ENCODE measurements at regions not wholly inside any gene's neighbourhood (a gene's known extent, or its start where the extent isn't known, plus 50 kb on each side); places are given as distances from the start of the nearest gene placed in this dataset.
A peak's percentile ranks its signal among the peaks of the same experiment; 100 is the strongest.
"Not testable (repeated sequence)": the region's sequence is repeated elsewhere in the genome, so short reads cannot be mapped to it uniquely, and the experiment has no call there.

GRCh38 chr17:33959098-33959497 is 296.0 kb upstream of the CCL2 start:
- DNase-seq = not testable (repeated sequence)

DNA sequence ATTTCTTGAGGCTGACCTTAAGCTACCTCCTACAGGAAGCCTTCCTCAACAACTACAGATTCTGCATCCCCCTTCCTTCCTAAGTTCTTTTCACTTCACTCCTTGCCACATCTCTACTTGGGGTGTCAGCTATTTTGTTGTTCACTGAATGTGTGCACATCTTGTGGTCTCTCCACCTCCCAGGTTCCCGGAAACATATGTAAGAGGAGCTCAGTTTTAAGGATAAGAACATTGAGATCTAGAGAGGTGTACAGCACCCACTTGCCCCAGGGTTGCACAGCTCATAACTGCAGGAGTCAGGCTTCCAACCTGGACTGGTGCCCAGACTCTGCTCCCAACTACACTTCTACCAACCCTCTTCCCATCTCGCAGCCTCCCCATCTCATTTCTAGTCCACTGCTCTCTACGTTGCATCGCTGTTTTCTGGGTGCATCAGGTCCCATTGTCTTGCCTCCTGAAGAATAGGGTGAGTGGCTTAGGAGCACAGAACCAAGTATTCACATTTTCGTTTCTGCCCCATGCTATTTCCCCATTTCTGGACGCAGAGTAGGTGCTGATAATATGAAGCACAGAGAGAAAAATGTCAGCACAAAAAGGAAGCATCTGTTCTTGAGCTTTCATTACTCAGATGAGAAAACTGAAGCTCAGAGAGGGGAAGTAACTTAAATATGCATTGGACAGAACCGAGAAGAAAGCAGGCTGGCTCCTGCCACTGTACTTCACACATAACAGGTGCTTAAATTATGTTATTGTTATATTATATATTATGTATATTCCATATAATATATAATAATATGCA is 292.0 kb upstream of the CCL2 start:
- no peak for DNase-seq

DNA sequence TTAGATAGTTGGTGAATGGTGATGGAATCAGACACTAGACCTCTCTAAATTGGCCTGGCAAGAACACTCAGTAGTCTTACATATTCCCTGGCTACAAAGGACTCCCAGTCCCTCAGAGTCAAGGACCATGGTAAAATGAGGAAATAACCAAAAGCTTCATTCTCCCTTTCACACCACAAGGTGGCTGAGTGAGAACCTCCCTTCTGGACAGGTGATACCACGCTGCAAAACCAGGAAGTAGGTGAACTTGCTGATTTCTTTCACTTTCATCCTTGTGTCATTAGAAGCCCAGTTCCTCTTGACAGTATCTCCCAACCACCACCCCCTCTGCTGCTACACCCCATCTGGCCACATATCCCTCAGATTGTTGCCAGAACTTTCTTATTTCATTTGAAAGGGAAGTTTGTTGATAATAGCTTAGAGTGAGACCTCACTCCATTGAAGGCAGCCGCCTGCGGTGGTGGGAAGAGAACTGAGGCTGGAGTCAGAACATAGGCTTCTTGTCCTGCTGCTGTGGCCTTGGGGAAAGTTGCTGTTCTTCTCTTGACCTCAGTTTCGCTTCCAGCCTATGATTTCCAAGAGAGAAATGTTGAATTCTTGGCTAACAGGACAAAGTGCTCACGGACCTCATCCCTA is 290.6 kb upstream of the CCL2 start:
- DNase-seq = no peak

- no peak for DNase-seq
Observed at GRCh38 chr17:33966410-33967059, 288.6 kb upstream of the CCL2 start.

- DNase-seq = no peak
Observed at GRCh38 chr17:33967608-33968349, 287.3 kb upstream of the CCL2 start.

DNA sequence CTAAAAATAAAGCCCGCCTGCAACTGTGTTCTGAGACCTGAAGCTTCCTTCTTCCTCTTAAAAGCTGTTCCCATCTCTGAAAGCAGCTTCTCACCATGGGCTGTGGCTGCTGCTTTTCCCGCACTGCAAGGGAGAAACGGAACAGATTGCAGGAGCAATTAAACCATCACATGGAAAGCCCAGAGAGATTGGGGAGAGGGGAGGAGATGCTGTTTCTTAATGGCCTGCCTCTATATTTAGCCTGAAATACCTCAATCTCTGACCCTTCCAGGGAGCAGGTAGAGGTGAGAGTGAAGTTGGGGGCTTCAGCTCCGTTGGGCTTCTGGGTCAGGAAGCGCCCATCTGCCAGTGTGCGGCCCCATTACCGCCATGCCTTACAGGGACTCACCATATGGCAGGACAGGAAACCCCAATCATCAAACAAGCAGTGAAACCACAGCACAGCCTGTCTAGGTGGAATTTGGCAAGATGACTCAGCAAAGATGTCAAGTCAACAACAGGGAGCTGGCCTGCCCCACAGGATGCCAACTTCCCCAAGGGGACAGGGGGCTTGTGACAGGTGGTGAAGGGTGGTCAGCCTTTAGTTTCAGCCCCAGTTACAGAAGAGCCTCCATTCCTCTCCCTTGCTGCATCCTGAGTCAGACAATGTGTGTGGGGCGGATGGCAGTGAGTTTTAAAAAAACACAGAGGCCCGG is 286.6 kb upstream of the CCL2 start:
- DNase-seq = peak; percentile 20

DNA sequence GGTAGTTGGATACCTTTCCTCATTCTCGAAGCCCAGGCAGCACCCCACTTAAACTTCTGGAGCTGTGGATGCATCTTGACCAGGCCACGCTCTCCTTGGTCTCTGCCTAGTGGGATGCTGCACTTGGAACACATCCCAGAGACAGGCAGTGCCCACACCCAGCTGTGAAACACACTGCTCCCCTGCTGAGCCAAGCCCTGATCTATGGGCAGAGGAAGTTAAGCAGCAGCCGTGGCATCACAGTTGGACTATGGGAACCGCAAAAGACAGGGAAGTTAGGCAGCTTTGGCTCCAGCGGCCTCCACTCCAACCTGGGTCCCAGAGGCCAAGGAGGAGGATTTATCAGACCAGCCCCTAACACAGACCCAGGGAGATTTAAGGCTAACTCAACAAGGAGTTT is 284.8 kb upstream of the CCL2 start:
- DNase-seq = no peak

GRCh38 chr17:33972763-33973162 is 282.3 kb upstream of the CCL2 start:
- DNase-seq = no peak

GRCh38 chr17:33973491-33973890 is 281.6 kb upstream of the CCL2 start:
- DNase-seq = no peak

DNA sequence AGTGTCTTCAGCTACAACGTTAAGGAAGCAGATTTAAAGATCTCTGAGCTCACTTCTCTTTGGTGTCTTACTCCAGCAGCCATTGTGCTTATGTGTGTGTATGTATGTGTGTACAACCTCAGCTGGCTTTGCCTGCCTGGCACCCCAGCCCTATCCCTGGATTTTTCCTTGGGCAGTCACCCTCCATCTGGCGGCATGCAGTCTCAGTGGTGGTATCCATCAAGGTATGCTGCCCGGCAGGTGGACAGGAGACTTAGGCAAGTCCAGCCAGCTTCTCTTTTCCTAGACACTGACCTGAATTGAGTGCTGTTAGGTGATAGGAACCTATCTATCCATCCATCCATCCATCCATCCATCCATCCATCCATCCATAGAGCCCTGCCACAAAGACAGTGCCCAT is 280.8 kb upstream of the CCL2 start:
- no peak for DNase-seq

DNA sequence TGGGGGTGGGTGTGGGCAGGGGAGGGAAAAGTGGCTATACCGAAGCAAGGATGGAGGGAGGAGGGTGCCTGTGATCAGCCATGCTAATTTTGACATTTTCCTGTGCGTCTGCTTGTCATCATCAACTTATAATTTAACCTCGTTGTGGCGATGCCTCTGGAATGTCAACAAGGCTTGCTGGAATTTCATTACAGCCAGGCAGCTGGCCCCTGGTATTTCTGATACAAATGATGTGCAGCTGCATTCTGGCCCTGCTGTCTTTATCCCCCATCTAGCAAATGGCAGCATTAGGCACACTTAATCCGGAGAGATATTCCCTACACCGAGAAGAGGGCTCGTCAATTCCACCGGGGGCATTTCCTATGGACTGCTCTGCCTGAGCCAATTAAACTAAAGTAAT is 278.3 kb upstream of the CCL2 start:
- no peak for DNase-seq

DNA sequence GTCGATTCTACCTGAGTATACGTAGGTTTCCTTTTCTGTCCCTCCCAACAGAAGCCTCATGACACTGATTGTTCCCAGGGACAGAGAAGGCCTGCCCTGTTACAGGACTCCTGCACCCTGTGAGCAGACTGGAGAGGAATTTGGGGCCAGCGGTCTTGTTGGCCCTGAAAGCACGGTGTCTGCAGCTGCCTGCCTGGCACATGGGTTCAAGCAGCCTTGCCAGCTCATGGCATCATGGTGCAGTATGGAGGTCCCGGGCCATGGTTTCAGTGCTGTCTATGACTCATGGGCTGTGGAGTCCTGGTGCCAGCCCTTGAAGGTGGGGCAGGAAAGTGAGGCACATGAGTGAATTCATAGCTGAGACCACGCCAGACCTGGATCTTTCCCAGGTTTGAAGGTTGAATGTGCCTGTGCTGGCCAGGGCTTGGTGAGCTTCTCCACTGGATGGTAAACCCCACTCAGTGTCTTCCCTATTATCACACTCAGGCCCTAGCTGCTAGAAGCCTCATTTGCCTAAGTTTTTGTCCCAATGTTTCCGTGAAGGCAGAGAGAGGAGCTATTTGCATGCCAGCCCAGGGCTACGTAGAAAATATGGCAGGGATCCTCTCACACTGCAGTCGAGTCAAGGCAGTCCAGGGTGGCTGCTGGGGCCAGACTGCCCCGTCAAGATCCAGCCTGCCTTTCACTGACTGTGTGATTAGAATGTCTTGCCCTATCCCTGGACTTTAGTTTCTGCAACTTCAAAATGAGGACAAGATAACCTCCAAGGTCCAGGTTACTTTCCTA is 277.2 kb upstream of the CCL2 start:
- no peak for DNase-seq

DNA sequence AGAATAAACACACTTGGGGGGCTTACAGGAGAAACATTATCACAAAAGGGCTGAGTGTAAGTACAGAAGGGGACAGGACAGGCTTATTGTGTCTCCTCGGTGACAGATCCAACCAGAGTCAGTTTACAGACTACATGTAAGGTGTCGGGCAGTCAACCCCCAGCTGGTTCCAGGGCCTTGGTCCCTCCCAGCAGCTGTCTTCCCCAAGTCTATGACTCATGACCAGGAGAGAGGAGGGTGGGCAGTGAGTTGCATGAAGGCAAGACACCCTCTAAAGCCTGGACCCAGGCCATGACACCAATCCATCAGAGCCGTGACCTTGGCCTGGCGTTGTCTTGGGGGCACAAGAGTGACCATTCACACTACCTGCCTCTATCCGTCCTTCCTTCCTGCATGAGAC is 276.2 kb upstream of the CCL2 start:
- no peak for DNase-seq

DNA sequence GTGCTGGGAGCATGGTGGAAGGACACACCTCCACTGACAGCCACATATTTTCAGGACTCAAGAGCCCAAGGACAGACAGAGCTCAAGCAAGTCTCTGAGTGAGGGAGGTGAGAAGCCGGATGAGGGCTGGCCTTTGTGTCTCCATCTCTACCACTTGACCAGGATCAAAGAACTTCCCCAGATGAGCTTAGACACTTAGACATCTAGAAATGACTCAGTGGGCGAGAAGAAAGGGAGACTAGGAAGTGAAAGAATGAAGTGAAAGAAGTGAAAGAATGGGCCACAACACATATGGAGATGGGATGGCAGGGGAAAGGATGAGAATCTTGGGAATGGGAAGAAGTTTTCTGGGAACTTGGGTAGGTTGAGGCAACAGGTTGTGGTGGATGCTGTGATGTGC is 274.9 kb upstream of the CCL2 start:
- DNase-seq = no peak

GRCh38 chr17:33981711-33982601 is 273.1 kb upstream of the CCL2 start:
- DNase-seq = no peak

- no peak for DNase-seq
Observed at GRCh38 chr17:33982909-33983308, 272.2 kb upstream of the CCL2 start.

GRCh38 chr17:33983824-33984574 is 271.1 kb upstream of the CCL2 start:
- DNase-seq = no peak

DNA sequence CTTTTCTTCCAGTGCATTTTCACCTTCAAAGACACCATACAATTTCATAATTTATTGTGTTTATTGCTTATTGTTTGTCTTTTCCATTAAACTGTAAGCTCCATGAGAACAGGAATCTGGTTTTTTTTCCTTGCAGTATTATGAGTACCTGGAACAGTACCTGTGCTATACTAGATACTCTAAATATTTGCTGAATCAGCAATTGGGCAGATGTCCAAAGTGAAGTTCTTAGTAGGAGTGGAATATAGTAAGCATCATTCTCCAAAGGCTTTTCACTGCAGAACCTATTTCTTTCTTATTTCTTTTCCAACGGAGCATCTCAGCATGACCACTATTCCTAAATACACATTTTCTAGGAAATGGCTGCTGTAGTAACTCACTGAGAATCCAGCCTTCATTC is 269.0 kb upstream of the CCL2 start:
- no peak for DNase-seq

DNA sequence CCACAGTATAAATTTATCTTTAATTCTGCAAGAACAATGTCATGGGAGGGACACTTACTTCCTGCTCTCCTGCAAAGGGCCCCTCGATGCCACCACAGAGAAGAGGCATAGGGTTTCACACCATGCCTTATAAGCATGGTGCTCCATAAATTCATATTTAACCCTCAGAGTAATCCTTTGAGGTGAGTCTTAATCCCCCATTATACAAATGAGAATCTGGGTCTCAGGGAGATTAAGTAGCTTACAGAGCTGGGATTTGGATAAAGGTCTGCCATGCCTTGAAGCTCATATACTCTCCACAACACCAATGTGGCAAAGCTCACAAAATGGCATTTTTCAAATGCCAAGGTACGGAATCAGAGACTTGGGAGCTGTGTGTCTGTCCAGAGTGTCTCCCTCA is 268.5 kb upstream of the CCL2 start:
- DNase-seq = no peak

- no peak for DNase-seq
Observed at GRCh38 chr17:33987162-33987561, 267.9 kb upstream of the CCL2 start.
